ENCODE measurements at regions not wholly inside any gene's neighbourhood (a gene's known extent, or its start where the extent isn't known, plus 50 kb on each side); places are given as distances from the start of the nearest gene placed in this dataset.

GRCh38 chr2:109695290-109695689, 81.1 kb downstream of the SOWAHC start:
- TF ChIP-seq EZH2 (optimal IDR thresholded peaks at IDR 0.05; ENCODE audit: low read depth, low read length) (no peak), CTCF (IDR thresholded peaks at IDR 0.05; ENCODE audit: low read length) (no peak)
